ENCODE measurements at regions not wholly inside any gene's neighbourhood (a gene's known extent, or its start where the extent isn't known, plus 50 kb on each side); places are given as distances from the start of the nearest gene placed in this dataset.

DNA sequence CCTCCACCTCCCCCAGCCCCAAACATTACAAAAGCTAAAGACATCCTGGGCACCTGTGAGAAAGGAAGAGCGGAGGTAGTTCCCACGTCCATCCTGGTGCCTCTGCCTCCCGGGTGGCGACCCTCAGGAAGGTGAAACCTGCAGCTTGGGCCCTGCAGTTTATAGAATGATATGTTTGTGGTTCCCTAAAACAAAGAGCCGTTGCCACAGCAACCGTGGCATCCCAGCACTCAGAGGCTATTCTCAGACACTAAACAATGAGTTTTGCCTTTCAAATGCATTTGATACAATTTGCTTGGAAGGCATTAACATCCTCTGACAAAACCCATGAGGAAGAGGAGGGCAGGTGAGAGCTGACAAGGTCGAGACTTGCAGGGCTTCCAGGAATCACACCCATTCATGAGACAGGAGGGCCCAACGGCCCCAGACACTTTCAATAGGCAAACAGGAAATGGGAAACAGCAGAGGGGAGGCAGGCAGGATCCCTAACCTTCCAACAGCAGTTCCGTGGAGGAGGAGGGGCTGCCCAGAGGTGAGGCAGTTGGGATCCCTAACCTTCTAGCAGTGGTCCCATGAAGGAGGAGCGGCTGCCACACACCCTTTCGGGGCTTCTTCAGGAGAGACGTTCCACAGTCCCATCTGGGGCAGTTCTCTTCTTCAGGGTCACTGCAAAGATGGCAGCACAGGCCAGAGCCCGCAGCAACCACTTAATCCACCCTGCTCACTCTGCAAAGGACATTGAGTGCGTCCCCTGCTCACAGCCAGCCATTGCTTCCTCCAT, 379.2 kb downstream of the SHANK2 start:
- no peaks in the 10 kb centered on the region for H3K4me1 Mint-ChIP-seq
- ATAC-seq (ENCODE audit: low read depth) = no peak

DNA sequence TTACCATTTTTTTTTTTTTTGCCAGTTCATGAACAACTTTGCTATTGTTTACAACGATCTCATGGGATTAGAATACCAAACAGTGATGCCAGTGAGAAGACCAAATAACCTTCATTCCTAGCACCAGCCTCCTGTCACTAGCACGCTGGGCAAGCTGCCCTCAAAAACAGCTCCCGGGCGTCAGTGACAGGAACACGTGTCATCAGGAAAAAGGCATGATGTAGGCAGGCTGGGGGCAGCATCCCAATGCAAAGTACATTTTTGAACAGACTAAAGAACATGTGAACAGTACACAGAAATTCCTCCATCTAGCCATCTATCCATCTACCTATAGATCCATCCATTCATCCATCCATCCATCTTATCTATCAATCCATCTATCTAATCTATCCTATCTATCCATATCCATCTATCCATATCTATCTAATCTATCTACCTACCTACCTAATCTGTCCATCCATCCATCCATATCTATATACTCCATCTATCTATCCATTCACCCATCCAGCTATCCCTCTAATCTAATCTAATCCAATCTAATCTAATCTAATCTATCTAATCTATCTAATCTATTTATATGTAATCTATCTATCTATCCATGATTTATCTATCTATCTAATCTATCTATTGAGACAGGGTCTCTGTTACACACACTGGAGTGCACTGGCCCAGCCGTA, 378.5 kb downstream of the SHANK2 start:
- Mint-ChIP-seq H3K36me3 (no peaks in the 10 kb centered on the region), H3K27me3 (peaks cover 12% of the 10 kb centered on the region), H3K4me1 (no peaks in the 10 kb centered on the region), H3K27ac (no peak overlapping the region), H3K9me3 (no peaks in the 10 kb centered on the region), H3K4me3 (no peak overlapping the region)
- ATAC-seq (ENCODE audit: low read depth) (no peak), DNase-seq (ENCODE audit: low spot score in 2 of 2) (no peak)

More for the DNA sequence above, 379.2 kb downstream of the SHANK2 start:
- Mint-ChIP-seq H3K9me3 (no peaks in the 10 kb centered on the region), H3K4me3 (no peak overlapping the region), H3K36me3 (no peaks in the 10 kb centered on the region), H3K27me3 (peaks cover 12% of the 10 kb centered on the region), H3K27ac (no peak overlapping the region)
- no peak for DNase-seq (ENCODE audit: low spot score in 2 of 2)

DNA sequence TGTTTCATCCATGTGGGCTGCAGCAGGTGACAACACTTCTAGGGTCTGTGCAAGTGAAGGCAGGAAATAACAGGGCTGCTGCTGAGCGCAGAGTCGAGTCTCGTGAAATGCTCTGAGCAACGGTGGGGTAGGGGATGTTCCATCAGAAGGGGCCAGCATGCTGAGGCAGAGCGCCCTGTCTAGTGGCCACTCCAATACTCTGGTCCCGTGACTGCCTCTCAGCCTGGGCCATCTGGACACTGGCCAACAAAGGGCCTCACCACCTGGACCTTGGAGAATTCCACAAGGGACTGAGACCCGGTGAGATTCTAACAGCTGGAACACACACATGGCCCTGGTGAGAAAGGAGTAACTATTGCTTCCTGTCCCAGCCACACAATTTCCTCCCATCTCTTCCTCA, 375.7 kb downstream of the SHANK2 start:
- Mint-ChIP-seq H3K9me3 (no peaks in the 10 kb centered on the region), H3K27me3 (peaks cover 9% of the 10 kb centered on the region), H3K36me3 (no peaks in the 10 kb centered on the region), H3K4me3 (no peak overlapping the region), H3K4me1 (no peaks in the 10 kb centered on the region), H3K27ac (no peak overlapping the region)
- ATAC-seq (ENCODE audit: low read depth) (no peak), DNase-seq (ENCODE audit: low spot score in 2 of 2) (no peak)

DNA sequence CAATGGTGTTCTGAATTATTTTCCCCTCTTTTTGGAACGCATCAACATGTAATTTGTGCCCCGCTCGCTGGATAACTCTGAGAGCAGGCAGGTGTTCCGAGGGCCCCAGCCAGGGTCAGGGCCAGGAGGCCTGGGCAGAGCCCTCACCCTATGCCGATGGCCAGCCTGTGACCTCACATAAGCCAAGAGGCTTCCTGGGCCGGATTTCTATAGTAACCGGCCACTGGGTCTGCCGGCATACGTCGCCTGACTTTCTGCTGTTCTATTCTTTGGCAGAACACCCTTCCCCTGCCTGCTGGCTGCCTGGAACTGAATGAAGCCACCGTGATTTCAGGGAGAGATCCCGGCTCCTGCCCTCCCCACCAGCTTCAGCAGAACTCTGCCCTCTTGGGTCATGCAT, 375.2 kb downstream of the SHANK2 start:
- H3K27me3 Mint-ChIP-seq = peaks cover 9% of the 10 kb centered on the region
- H3K9me3 Mint-ChIP-seq = no peaks in the 10 kb centered on the region
- H3K36me3 Mint-ChIP-seq = no peaks in the 10 kb centered on the region
- H3K27ac Mint-ChIP-seq = no peak overlapping the region
- DNase-seq (ENCODE audit: low spot score in 2 of 2) (no peak), ATAC-seq (ENCODE audit: low read depth) (no peak)
- H3K4me3 Mint-ChIP-seq = no peak overlapping the region
- no peaks in the 10 kb centered on the region for H3K4me1 Mint-ChIP-seq

DNA sequence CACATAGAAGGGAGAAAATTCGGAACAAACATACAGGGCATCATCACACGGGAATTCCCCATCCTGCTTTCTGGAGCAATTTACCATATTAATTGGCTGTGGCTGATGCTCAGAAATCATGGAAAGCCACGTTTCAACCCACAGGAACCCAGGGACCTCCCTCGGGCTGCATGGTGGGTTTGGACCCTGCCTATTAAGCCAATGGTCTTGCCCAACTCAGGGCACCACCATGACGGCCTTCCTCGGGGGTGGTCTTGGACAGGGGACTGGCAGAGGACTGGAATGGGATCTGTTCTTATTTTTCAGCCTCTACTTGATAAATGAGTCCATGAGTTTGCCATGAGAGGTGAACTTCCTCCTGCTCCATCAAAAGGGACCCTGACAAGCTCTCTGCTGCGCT, 374.0 kb downstream of the SHANK2 start:
- Mint-ChIP-seq H3K36me3 (no peaks in the 10 kb centered on the region), H3K4me3 (no peak overlapping the region), H3K27ac (no peak overlapping the region), H3K4me1 (no peaks in the 10 kb centered on the region), H3K27me3 (peaks cover 7% of the 10 kb centered on the region), H3K9me3 (no peaks in the 10 kb centered on the region)
- no peak for DNase-seq (ENCODE audit: low spot score in 2 of 2)
- ATAC-seq (ENCODE audit: low read depth) = no peak

DNA sequence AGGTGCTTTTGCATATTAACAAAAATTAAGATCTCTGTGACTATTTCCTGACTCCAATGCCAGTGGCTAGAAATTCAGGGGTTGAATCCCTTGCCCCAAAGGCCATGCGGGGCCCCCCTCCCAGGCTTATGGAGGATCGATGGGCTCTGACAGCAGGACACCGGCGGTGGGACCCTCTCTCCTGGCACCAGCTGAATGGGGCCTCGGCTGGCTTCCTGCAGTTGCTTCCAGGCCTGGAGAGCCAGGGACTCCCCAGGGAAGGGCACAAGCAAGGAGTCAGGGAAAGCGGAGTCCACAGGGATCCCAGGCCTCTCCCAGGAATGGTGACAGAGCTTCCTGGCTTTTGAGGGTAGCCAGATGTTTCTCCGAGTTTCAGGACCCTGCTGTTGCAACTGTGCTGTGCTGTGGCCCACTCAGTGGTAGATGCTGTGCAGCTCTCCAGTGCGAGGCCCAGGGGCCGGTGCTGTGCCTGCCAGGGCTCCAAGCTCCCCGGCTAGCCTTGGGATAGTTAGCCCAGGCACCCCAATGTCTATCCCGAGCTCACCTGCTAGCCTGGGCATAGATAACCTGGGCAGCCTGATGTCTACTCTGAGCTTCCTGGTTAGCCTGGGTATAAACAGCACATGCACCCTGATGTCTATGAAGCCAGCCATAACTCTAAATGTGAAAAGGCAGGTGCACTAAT, 372.6 kb downstream of the SHANK2 start:
- Mint-ChIP-seq H3K36me3 (no peaks in the 10 kb centered on the region), H3K27ac (no peak overlapping the region), H3K9me3 (no peaks in the 10 kb centered on the region), H3K27me3 (peaks cover 4% of the 10 kb centered on the region), H3K4me1 (no peaks in the 10 kb centered on the region), H3K4me3 (no peak overlapping the region)
- DNase-seq (ENCODE audit: low spot score in 2 of 2) (no peak), ATAC-seq (ENCODE audit: low read depth) (no peak)

DNA sequence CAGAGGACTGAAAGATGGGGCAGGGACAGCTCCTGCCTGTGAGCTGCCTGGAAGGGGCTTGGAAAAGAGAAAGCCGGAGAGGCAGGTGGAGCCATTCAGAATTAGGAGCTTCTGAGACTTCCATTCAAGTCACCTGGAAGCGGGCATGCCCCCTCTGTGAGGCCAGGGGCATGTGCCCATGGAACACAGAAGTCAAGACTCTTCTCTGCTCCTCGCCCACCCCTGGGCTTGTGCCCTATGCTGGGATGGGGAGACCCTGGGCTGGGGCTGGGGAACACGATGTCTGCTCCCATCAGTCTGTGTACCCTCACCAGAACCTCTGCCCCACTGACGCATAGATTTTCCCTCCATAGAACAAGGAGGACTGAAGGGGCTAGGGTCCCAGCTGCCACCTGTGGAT, 372.0 kb downstream of the SHANK2 start:
- H3K27me3 Mint-ChIP-seq = peaks cover 4% of the 10 kb centered on the region
- no peak overlapping the region for H3K27ac Mint-ChIP-seq
- H3K4me1 Mint-ChIP-seq = no peaks in the 10 kb centered on the region
- H3K36me3 Mint-ChIP-seq = no peaks in the 10 kb centered on the region
- no peak for ATAC-seq (ENCODE audit: low read depth)
- H3K9me3 Mint-ChIP-seq = no peaks in the 10 kb centered on the region
- no peak overlapping the region for H3K4me3 Mint-ChIP-seq
- DNase-seq (ENCODE audit: low spot score in 2 of 2) = no peak

DNA sequence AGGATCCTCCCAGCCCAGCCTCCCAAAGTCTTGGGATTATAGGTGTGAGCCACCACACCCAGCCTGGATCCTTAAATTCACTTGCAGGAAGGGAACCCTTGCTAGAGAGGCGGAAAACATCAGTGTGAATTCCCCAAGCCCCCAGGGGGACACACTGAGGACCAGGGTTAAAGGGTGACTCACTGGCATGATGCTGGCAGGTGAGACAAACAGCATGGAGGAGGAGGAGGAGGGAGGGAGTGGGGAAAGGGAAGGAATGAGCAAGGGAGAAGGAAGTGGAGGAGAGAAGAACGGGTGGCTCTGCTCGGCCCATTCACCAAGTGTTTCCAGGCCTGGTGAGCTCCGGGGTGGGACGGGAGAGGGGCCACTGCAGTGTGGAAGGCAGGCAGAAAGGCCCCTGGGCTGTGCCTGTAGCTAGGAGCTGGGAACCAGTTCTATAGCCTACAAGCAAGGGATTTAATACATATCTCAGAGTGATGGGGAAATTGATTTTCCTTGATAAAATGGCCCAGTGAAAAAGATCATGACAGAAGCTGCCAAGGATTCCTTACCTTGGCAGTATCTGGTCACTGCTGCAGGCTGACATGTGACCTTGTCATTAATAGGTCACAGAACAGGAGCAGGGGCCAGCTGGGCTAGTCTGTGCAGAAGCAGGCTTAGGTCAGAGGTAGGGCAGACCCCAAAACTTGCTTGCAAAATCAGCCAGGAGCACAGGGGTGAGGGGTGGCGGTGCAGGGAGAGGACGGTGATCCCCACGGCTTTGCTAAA, 370.2 kb downstream of the SHANK2 start:
- Mint-ChIP-seq H3K9me3 (no peaks in the 10 kb centered on the region), H3K27me3 (peaks cover 4% of the 10 kb centered on the region), H3K4me3 (no peak overlapping the region), H3K36me3 (no peaks in the 10 kb centered on the region), H3K4me1 (no peaks in the 10 kb centered on the region), H3K27ac (no peak overlapping the region)
- ATAC-seq (ENCODE audit: low read depth) = no peak
- no peak for DNase-seq (ENCODE audit: low spot score in 2 of 2)

DNA sequence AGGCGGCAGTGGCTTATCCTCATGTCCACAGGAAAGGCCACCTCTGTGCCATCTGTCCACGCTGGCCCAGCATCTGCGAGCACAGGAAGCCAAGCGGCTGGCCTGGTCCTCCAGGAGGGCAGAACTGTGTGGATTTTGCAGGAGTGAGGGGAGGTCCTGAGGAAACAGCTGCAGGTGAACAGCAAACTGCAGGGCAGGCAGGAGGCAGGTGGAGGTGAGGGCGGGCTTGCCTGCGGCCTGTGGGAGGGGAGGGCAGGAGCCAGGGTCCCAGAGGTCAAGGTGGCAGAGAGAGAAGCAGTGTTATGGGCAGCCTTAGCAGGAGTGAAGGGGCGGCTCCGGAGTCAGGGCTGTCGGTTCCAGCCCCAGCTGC, 369.7 kb downstream of the SHANK2 start:
- Mint-ChIP-seq H3K27me3 (peaks cover 4% of the 10 kb centered on the region), H3K4me3 (no peak overlapping the region), H3K9me3 (no peaks in the 10 kb centered on the region), H3K36me3 (no peaks in the 10 kb centered on the region), H3K27ac (no peak overlapping the region), H3K4me1 (no peaks in the 10 kb centered on the region)
- DNase-seq (ENCODE audit: low spot score in 2 of 2) (no peak), ATAC-seq (ENCODE audit: low read depth) (no peak)

DNA sequence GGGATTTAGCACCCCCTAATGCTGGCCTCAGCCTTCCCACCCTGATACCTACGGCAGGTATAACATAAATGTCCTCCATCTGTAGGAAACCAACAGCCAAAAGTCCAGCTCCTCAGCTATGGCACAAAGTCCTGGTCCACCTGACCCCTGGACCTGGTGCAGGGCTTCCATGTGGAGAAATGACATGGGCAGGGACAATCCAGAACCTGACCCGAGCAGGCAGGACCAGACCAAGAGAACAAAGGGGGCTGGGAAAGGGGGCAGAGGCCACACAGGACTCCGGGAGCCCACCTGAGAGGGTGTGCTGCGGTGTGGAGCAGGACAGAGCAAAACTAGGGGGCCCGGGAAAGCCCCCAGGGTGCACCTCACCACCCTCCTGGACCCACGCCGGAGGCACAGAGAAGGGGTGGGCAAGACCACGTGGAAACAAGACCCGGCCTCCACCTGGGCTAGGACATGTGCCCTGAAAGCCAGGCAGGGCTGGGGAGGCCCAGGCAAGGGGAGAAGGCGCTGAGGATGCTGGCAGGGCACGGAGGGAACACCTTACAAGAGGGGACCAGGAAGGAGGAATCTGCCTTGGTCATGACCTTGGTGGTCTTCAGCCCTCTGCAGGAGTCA, 368.9 kb downstream of the SHANK2 start:
- ATAC-seq (ENCODE audit: low read depth) = no peak
- no peaks in the 10 kb centered on the region for H3K4me1 Mint-ChIP-seq
- no peaks in the 10 kb centered on the region for H3K36me3 Mint-ChIP-seq
- DNase-seq (ENCODE audit: low spot score in 2 of 2) = no peak
- H3K27me3 Mint-ChIP-seq = peaks cover 4% of the 10 kb centered on the region
- no peak overlapping the region for H3K4me3 Mint-ChIP-seq
- no peak overlapping the region for H3K27ac Mint-ChIP-seq
- no peaks in the 10 kb centered on the region for H3K9me3 Mint-ChIP-seq

DNA sequence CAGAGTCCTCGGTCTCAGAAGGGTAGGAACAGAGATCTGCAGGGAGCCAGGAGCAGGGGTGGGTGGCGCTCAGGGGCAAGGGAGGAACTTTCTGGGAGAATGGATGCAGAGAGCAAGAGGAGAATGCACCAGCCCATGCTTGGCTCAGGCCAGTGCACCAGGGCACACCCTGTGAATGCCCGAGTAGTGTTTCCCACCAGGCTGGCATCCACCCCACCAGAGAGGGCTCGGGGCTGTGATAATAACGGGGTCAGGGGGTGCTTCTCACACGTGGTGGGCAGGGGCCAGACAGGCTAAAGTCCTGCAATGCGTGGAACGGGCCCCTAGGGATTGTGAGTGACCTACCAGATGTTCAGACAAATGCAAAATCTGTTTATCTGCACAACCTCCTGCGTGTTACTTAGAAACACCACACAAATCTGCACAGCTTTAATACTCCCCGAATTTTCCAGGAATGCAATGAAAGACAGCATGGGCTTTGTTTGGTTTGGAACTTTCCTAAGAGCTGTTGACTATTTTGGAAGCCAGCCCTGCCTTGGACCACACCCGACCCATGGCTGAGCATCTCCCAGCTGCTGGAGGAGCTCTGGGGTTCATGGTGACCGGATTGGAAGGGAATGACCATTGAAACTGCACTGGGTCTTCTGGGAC, 368.3 kb downstream of the SHANK2 start:
- no peak overlapping the region for H3K4me3 Mint-ChIP-seq
- no peaks in the 10 kb centered on the region for H3K36me3 Mint-ChIP-seq
- H3K4me1 Mint-ChIP-seq = no peaks in the 10 kb centered on the region
- peaks cover 4% of the 10 kb centered on the region for H3K27me3 Mint-ChIP-seq
- H3K9me3 Mint-ChIP-seq = no peaks in the 10 kb centered on the region
- no peak overlapping the region for H3K27ac Mint-ChIP-seq
- ATAC-seq (ENCODE audit: low read depth) (no peak), DNase-seq (ENCODE audit: low spot score in 2 of 2) (no peak)

DNA sequence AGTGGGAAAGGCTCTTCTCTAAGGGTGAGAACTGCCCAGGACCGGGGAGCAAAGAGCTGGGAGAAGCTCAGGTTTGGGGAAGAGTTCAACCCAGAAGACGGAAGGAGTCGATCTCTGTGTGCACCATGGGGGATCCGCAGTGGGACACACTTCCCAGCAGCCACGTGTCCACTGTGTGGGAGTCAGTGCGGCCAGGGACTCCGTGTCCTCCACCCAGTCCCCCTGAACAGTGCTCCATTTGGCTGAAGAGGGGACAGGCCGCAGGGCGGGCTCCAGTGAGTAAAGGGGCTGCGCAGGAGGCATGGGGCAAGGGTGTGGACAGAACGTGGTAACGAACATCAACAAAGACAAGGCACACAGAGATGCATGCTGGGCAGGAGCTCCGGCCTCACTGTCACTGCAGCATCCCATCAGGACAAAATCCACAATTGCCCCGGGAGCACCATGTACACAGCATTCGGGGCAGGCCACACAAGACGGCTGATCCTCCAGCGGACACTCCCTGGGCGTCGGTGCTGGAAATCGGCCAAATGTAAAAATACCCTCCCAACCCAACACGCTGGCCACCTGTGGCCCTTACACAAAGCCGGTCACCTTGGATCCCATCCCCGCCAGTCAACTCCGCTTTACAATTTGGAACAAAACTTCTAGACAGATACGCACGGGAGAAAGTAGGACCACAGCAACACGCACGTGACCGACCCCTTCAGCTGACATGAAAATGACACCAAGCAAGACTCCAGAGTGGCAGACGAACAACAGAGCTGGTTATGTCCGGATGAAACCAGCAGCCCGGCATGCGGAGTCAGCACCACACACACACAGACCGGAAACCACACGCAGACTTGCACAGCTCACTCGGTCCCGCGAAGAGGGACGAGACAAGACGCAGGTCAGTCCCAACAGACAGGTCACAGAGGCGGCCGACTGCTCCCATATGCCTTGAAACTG, 366.8 kb downstream of the SHANK2 start:
- H3K27me3 Mint-ChIP-seq = peaks cover 6% of the 10 kb centered on the region
- DNase-seq (ENCODE audit: low spot score in 2 of 2) = no peak
- ATAC-seq (ENCODE audit: low read depth) = no peak
- H3K4me1 Mint-ChIP-seq = no peaks in the 10 kb centered on the region
- no peak overlapping the region for H3K27ac Mint-ChIP-seq
- H3K4me3 Mint-ChIP-seq = no peak overlapping the region
- H3K9me3 Mint-ChIP-seq = no peaks in the 10 kb centered on the region
- no peaks in the 10 kb centered on the region for H3K36me3 Mint-ChIP-seq
